Upper lobe of left lung (tissue), 4 donors: ENCODE measurements at regions not wholly inside any gene's neighbourhood (a gene's known extent, or its start where the extent isn't known, plus 50 kb on each side); places are given as distances from the start of the nearest gene placed in this dataset.

ENCODE experiments used
- POLR2A ChIP-seq, 4 donors: fragments of 450-650 bp; IDR thresholded peaks; one replicate each; pipeline ENCODE4 v1.5.1; 2016 to 2017; ENCODE audit warnings: antibody characterized with exemption in 4 of 4, mild to moderate bottlenecking in 2 of 4
- POLR2AphosphoS5 ChIP-seq, 2 donors: sonication (generic); formaldehyde crosslinking; IDR thresholded peaks; one replicate each; pipeline ENCODE4 v1.5.1; 2017; ENCODE audit warnings: antibody characterized with exemption in 2 of 2
- TF ChIP-seq, protein P1 (sequence below), 6 experiments: fragments of 450-650 bp in 4 of 6; fragments of 200-600 bp in 2 of 6; sonication (generic) in 2 of 6; IDR thresholded peaks; one replicate each; pipeline ENCODE4 v1.5.1; 2016 to 2019; ENCODE audit warnings: antibody characterized with exemption in 6 of 6

DNA sequence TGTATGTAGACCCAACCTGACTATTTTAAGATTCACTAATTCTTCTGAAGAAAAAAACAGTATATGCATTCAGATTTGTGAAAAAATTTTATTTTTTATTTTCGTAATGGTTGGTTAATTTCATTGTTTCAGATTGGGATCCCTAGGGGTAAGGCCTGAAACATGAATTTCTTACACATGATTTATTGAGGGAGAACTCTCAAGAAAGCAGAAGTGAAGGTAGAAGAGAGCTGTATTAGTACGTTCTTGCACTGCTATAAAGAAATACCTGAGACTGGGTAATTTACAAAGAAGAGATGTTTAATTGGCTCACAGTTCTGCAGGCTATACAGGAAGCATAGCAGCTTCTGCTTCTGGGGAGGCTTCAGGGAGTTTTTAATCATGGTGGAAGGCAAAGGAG lies 611.9 kb upstream of the TECRL start:
- TF ChIP-seq POLR2A (IDR thresholded peaks at IDR 0.05), result no peak
- TF ChIP-seq POLR2AphosphoS5 (IDR thresholded peaks at IDR 0.05), result no peak
- TF ChIP-seq, protein P1, sequence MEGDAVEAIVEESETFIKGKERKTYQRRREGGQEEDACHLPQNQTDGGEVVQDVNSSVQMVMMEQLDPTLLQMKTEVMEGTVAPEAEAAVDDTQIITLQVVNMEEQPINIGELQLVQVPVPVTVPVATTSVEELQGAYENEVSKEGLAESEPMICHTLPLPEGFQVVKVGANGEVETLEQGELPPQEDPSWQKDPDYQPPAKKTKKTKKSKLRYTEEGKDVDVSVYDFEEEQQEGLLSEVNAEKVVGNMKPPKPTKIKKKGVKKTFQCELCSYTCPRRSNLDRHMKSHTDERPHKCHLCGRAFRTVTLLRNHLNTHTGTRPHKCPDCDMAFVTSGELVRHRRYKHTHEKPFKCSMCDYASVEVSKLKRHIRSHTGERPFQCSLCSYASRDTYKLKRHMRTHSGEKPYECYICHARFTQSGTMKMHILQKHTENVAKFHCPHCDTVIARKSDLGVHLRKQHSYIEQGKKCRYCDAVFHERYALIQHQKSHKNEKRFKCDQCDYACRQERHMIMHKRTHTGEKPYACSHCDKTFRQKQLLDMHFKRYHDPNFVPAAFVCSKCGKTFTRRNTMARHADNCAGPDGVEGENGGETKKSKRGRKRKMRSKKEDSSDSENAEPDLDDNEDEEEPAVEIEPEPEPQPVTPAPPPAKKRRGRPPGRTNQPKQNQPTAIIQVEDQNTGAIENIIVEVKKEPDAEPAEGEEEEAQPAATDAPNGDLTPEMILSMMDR (IDR thresholded peaks at IDR 0.05), result no peak
